Colonic mucosa (tissue), 4 donors: ENCODE measurements at regions not wholly inside any gene's neighbourhood (a gene's known extent, or its start where the extent isn't known, plus 50 kb on each side); places are given as distances from the start of the nearest gene placed in this dataset.

Experiments used
- DNase-seq: peaks from one replicate; pipeline ENCODE4 v3.0.0-alpha.2; 2020
- H3K27ac ChIP-seq: fragments of 200-600 bp; one replicate; pipeline ENCODE4 v1.8.0; 2021
- H3K27me3 ChIP-seq: fragments of 200-600 bp; one replicate; pipeline ENCODE4 v1.8.0; 2021
- H3K36me3 ChIP-seq: fragments of 200-600 bp; one replicate; pipeline ENCODE4 v1.8.0; 2021
- H3K4me1 ChIP-seq: fragments of 200-600 bp; one replicate; pipeline ENCODE4 v1.8.0; 2021; ENCODE audit warnings: mild to moderate bottlenecking
- H3K4me3 ChIP-seq: fragments of 200-600 bp; one replicate; pipeline ENCODE4 v1.8.0; 2021
- H3K9ac ChIP-seq, 2 donors: one replicate each; pipeline ENCODE4 v1.7.0; 2013; ENCODE audit warnings: control low read depth in 2 of 2, low read depth in 2 of 2, low read length in 2 of 2
- H3K9me3 ChIP-seq: fragments of 200-600 bp; one replicate; pipeline ENCODE4 v1.8.0; 2021
- intact Hi-C: fragments of 100-400 bp; cut with DNase I; formaldehyde crosslinking; loops from one replicate; pipeline ENCODE4 v1.14.1; 2022
- TF ChIP-seq, protein P1 (sequence below): fragments of 200-600 bp; IDR thresholded peaks from one replicate; pipeline ENCODE4 v1.8.0; 2022; ENCODE audit warnings: antibody characterized with exemption, mild to moderate bottlenecking
- donor health status: healthy.
- donor health status: DM: no; HTN: no; CAD: no.
- donor health status: DM: no; HTN: no; CAD: no.

DNA sequence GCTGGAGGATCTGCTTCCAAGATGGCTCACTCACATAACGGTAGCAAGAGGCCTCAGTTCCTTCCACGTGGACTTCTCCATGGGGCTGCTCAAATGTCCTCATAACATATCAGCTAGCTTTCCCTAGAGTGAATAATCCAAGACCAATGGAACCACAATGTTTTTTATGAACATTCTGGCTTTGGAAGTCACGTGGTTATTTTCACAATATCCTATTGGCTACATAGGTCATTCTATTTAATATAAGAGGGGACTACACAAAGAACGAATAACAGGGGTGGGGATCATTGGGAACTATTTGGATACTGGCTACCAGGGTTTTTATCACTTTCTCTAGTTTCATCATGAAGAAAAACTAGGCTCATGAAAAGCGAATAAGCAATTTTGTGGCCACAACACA is 81.4 kb downstream of the ZNF622 start:
- Histone ChIP-seq H3K27me3 (no peaks in the 10 kb centered on the region), H3K36me3 (no peaks in the 10 kb centered on the region), H3K27ac (no peak overlapping the region), H3K9me3 (no peaks in the 10 kb centered on the region), H3K4me3 (no peak overlapping the region), H3K4me1 (no peaks in the 10 kb centered on the region), H3K9ac (no peak overlapping the region)
- intact Hi-C loops = no loop called here
- DNase-seq = no peak
- TF ChIP-seq, protein P1, sequence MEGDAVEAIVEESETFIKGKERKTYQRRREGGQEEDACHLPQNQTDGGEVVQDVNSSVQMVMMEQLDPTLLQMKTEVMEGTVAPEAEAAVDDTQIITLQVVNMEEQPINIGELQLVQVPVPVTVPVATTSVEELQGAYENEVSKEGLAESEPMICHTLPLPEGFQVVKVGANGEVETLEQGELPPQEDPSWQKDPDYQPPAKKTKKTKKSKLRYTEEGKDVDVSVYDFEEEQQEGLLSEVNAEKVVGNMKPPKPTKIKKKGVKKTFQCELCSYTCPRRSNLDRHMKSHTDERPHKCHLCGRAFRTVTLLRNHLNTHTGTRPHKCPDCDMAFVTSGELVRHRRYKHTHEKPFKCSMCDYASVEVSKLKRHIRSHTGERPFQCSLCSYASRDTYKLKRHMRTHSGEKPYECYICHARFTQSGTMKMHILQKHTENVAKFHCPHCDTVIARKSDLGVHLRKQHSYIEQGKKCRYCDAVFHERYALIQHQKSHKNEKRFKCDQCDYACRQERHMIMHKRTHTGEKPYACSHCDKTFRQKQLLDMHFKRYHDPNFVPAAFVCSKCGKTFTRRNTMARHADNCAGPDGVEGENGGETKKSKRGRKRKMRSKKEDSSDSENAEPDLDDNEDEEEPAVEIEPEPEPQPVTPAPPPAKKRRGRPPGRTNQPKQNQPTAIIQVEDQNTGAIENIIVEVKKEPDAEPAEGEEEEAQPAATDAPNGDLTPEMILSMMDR = no peak

DNA sequence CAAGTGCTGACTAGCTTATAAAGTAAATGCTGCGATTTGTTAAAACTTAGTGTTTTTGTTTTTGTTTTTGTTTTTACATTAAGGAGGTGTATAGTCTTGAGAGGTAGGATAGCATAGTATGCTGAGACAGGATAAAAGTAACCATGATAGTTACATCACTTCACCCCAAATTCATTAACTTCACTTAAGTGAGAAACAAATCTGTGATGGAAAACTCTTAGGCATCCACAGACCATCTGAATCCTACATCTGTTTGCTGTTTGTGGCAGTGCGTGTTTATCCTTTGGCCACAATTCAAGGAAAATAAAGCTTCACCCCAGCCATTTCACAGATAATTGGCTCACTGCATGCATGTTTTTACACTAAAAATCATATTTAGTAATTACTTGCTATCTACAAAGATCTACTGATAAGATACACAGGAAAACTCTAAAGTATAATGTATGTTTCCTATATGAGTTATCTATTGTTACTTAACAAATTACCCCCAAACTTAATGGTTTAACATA is 82.0 kb downstream of the ZNF622 start:
- TF ChIP-seq, protein P1 = no peak
- H3K36me3 ChIP-seq = no peaks in the 10 kb centered on the region
- H3K9ac ChIP-seq = no peak overlapping the region
- no peaks in the 10 kb centered on the region for H3K27me3 ChIP-seq
- H3K27ac ChIP-seq = no peak overlapping the region
- no peaks in the 10 kb centered on the region for H3K9me3 ChIP-seq
- no peaks in the 10 kb centered on the region for H3K4me1 ChIP-seq
- no peak overlapping the region for H3K4me3 ChIP-seq
- no peak for DNase-seq
- intact Hi-C loops = no loop called here

DNA sequence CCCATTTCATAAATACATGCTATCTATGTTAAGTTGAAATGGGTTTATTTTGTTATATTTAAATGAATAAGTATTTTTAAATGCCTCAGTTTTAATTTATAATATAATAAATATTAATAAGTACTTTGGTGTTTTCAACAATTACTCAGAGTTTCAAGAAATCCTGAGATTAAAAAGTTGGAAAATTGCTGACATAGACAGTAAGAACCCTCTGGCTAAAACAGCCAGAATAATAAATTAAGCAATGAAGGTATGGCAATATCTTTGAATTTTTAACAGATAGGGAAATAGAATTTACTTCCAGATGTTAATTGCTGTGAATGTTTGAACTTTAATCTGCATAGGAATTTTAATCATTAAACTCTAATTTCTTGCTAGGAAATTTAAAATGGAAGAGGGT is 83.6 kb downstream of the ZNF622 start:
- Histone ChIP-seq H3K9ac (no peak overlapping the region), H3K27me3 (no peaks in the 10 kb centered on the region), H3K4me3 (no peak overlapping the region), H3K9me3 (no peaks in the 10 kb centered on the region), H3K27ac (no peak overlapping the region), H3K4me1 (no peaks in the 10 kb centered on the region), H3K36me3 (no peaks in the 10 kb centered on the region)
- no peak for DNase-seq
- TF ChIP-seq, protein P1 = no peak
- intact Hi-C loops = no loop called here

DNA sequence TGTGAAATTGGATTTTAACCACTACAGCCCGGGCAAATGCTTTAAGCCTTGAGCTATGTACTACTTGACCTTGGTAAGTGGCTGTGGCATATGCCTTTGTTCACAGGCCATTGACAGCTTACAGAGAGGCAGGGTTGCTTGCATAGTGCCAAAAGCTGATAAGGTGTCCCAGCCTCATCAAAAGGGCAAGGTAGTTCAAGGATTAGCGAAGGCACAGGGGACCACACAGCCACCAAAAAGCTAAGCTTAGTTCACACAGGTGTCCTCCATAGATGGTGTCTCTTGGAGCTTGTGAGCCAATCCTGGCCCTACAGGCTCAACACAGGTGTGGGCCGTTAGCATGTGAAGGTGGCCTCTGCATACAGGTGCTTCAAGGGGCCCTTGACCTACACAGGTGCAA is 86.8 kb downstream of the ZNF622 start:
- no peak overlapping the region for H3K4me3 ChIP-seq
- no peak for DNase-seq
- no peaks in the 10 kb centered on the region for H3K36me3 ChIP-seq
- H3K9me3 ChIP-seq = no peaks in the 10 kb centered on the region
- no peaks in the 10 kb centered on the region for H3K4me1 ChIP-seq
- H3K27me3 ChIP-seq = no peaks in the 10 kb centered on the region
- no peak overlapping the region for H3K27ac ChIP-seq
- intact Hi-C loops = no loop called here
- TF ChIP-seq, protein P1 = no peak
- no peak overlapping the region for H3K9ac ChIP-seq

DNA sequence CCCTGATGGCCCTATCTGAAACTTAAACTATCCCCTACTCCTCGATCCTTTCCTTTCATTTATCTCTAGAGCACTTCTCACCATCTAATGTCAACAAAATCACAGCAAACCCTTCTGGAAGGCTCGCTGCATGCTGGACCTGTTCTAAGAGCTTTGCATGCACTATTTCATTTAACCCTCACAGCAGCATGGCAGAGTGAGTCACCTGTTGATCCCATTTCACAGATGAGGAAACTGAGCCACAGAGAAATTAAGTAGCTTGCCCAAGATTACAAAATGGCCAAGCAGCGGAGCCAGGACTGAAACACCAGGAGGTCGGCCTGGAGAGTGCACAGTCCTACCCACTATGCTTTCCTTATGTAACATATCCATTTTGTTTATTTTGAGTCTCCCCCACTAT is 93.1 kb downstream of the ZNF622 start:
- Histone ChIP-seq H3K4me3 (no peak overlapping the region), H3K36me3 (no peaks in the 10 kb centered on the region), H3K9me3 (no peaks in the 10 kb centered on the region), H3K27ac (no peak overlapping the region), H3K9ac (no peak overlapping the region), H3K4me1 (no peaks in the 10 kb centered on the region), H3K27me3 (no peaks in the 10 kb centered on the region)
- intact Hi-C loops = no loop called here
- no peak for DNase-seq
- TF ChIP-seq, protein P1 = no peak

DNA sequence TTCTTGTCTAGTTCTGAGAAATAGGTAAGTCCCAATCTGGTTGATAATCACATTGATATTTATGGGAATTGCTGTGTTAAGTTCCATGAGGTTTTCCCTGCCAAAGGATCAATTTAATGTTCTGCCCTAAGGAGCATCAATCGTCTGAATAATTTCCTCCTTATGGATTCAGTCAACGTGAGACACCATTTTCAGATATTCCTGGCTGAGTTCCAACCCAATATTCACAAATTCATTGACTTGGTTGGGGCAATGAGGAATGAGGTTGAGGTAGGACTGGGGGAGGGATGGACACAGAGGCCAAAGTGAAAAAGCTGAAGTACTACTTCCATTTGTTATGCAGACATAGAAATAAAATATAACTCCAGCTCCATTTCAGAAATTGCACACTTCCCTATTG is 99.1 kb downstream of the ZNF622 start:
- Histone ChIP-seq H3K36me3 (no peaks in the 10 kb centered on the region), H3K9ac (no peak overlapping the region), H3K4me1 (no peaks in the 10 kb centered on the region), H3K27me3 (no peaks in the 10 kb centered on the region), H3K27ac (no peak overlapping the region), H3K9me3 (no peaks in the 10 kb centered on the region), H3K4me3 (no peak overlapping the region)
- intact Hi-C loops = no loop called here
- no peak for DNase-seq
- TF ChIP-seq, protein P1 = no peak
